Trophoblast cell (in vitro differentiated cells and primary cell): ENCODE measurements at regions not wholly inside any gene's neighbourhood (a gene's known extent, or its start where the extent isn't known, plus 50 kb on each side); places are given as distances from the start of the nearest gene placed in this dataset.

Experiments
- DNase-seq, 2 donors: peaks; one replicate each; pipeline ENCODE4 v3.0.0-alpha.2; 2016
- H2AFZ ChIP-seq: 2 replicates; pipeline ENCODE4 v1.6.1; 2013; ENCODE audit warnings: low read length, moderate library complexity, mild to moderate bottlenecking; ENCODE audit not compliant: insufficient read depth, poor library complexity
- H2AK5ac ChIP-seq: 2 replicates; pipeline ENCODE4 v1.6.1; 2013; ENCODE audit warnings: mild to moderate bottlenecking, low read length
- H2BK120ac ChIP-seq: 2 replicates; pipeline ENCODE4 v1.6.1; 2013; ENCODE audit warnings: low read length, mild to moderate bottlenecking, moderate library complexity; ENCODE audit not compliant: insufficient read depth, poor library complexity
- H2BK12ac ChIP-seq: 2 replicates; pipeline ENCODE4 v1.6.1; 2013; ENCODE audit warnings: mild to moderate bottlenecking, low read length, moderate library complexity
- H2BK5ac ChIP-seq: 2 replicates; pipeline ENCODE4 v1.6.1; 2013; ENCODE audit warnings: low read length, low read depth, moderate library complexity, mild to moderate bottlenecking; ENCODE audit not compliant: poor library complexity
- H3K14ac ChIP-seq: 2 replicates; pipeline ENCODE4 v1.6.1; 2013; ENCODE audit warnings: mild to moderate bottlenecking, low read length
- H3K18ac ChIP-seq: 2 replicates; pipeline ENCODE4 v1.6.1; 2013; ENCODE audit warnings: mild to moderate bottlenecking, low read length
- H3K23ac ChIP-seq: 2 replicates; pipeline ENCODE4 v1.6.1; 2013; ENCODE audit warnings: low read length
- H3K27ac ChIP-seq: 2 replicates; pipeline ENCODE4 v1.5.1; 2013; ENCODE audit warnings: low read depth, mild to moderate bottlenecking, inconsistent platforms, low read length, moderate library complexity
- H3K27me3 ChIP-seq: 2 replicates; pipeline ENCODE4 v1.6.1; 2013; ENCODE audit warnings: inconsistent platforms, mild to moderate bottlenecking, low read length, moderate library complexity; ENCODE audit not compliant: insufficient read depth
- H3K36me3 ChIP-seq, 2 experiments: 1 replicate in 1 of 2; 2 replicates in 1 of 2; pipeline ENCODE4 v1.6.1; 2013; ENCODE audit warnings: low read length in 2 of 2, mild to moderate bottlenecking in 2 of 2, moderate library complexity in 1 of 2; ENCODE audit not compliant: insufficient read depth in 2 of 2, control insufficient read depth in 1 of 2
- H3K4ac ChIP-seq: 2 replicates; pipeline ENCODE4 v1.6.1; 2013; ENCODE audit warnings: low read depth, mild to moderate bottlenecking, low read length, moderate library complexity
- H3K4me1 ChIP-seq, 2 experiments: 1 replicate in 1 of 2; 2 replicates in 1 of 2; pipeline ENCODE4 v1.6.1; 2013; ENCODE audit warnings: low read length in 2 of 2, mild to moderate bottlenecking in 2 of 2, moderate library complexity in 1 of 2; ENCODE audit not compliant: insufficient read depth in 2 of 2, control insufficient read depth in 1 of 2
- H3K4me2 ChIP-seq: 2 replicates; pipeline ENCODE4 v1.6.1; 2013; ENCODE audit warnings: inconsistent platforms, mild to moderate bottlenecking, low read length, moderate library complexity
- H3K4me3 ChIP-seq: 2 replicates; pipeline ENCODE4 v1.5.1; 2013; ENCODE audit warnings: mild to moderate bottlenecking, low read depth, low read length, inconsistent platforms
- H3K79me1 ChIP-seq: one replicate; pipeline ENCODE4 v1.6.1; 2013; ENCODE audit warnings: low read length
- H3K79me2 ChIP-seq: 2 replicates; pipeline ENCODE4 v1.6.1; 2013; ENCODE audit warnings: low read length, mild to moderate bottlenecking; ENCODE audit not compliant: control insufficient read depth, insufficient read depth, poor library complexity
- H3K9ac ChIP-seq: 2 replicates; pipeline ENCODE4 v1.6.1; 2013; ENCODE audit warnings: mild to moderate bottlenecking, low read length
- H3K9me3 ChIP-seq: 2 replicates; pipeline ENCODE4 v1.6.1; 2013; ENCODE audit warnings: low read depth, mild to moderate bottlenecking, control low read depth, inconsistent platforms, low read length; ENCODE audit not compliant: insufficient read depth
- H4K12ac ChIP-seq: 2 replicates; pipeline ENCODE4 v1.6.1; 2013; ENCODE audit warnings: low read depth, mild to moderate bottlenecking, low read length, moderate library complexity
- H4K8ac ChIP-seq: 2 replicates; pipeline ENCODE4 v1.6.1; 2013; ENCODE audit warnings: low read depth, mild to moderate bottlenecking, low read length, moderate library complexity
- H4K91ac ChIP-seq: one replicate; pipeline ENCODE4 v1.6.1; 2013; ENCODE audit warnings: low read depth, mild to moderate bottlenecking, low read length, moderate library complexity
- WGBS: extraction: QIAGEN DNeasy Blood & Tissue Kit; methylation state at CpG from one replicate; pipeline ENCODE4 v1.1.7; 2013; ENCODE audit warnings: missing lambda C conversion rate; ENCODE audit not compliant: insufficient read length, insufficient coverage; ENCODE audit errors: extremely low coverage; 5-methylcytosine and 5-hydroxymethylcytosine counted together

- WGBS: no CpG with 5 or more reads among the region's 2 CpGs
- Histone ChIP-seq H3K9ac (no peak overlapping the region), H3K79me1 (no peaks in the 10 kb centered on the region)
Observed at GRCh38 chr2:168353251-168353650, 102.8 kb upstream of the CERS6 start.

GRCh38 chr2:168354499-168354898, 101.6 kb upstream of the CERS6 start:
- H2BK12ac ChIP-seq: no peak overlapping the region
- no peak overlapping the region for H3K14ac ChIP-seq
- no peak overlapping the region for H2BK120ac ChIP-seq
- H4K91ac ChIP-seq: no peak overlapping the region
- H3K23ac ChIP-seq: no peak overlapping the region
- no peak overlapping the region for H3K4me3 ChIP-seq
- H3K79me1 ChIP-seq: no peaks in the 10 kb centered on the region
- no peak overlapping the region for H2AK5ac ChIP-seq
- no peak overlapping the region for H2BK5ac ChIP-seq
- H3K18ac ChIP-seq: no peak overlapping the region
- no peaks in the 10 kb centered on the region for H3K9me3 ChIP-seq
- no peaks in the 10 kb centered on the region for H3K27me3 ChIP-seq
- no peak overlapping the region for H4K12ac ChIP-seq
- no peak overlapping the region for H3K4ac ChIP-seq
- no peak overlapping the region for H3K4me2 ChIP-seq
- DNase-seq: no peak
- no peak overlapping the region for H3K9ac ChIP-seq
- no peak overlapping the region for H2AFZ ChIP-seq
- H4K8ac ChIP-seq: no peak overlapping the region
- no peaks in the 10 kb centered on the region for H3K36me3 ChIP-seq
- H3K4me1 ChIP-seq: no peaks in the 10 kb centered on the region
- no peaks in the 10 kb centered on the region for H3K79me2 ChIP-seq
- H3K27ac ChIP-seq: no peak overlapping the region
- WGBS: no CpG with 5 or more reads among the region's 1 CpG

More at GRCh38 chr2:168353251-168353650, 102.8 kb upstream of the CERS6 start:
- no peaks in the 10 kb centered on the region for H3K36me3 ChIP-seq
- H3K4me2 ChIP-seq: no peak overlapping the region
- no peak overlapping the region for H2AK5ac ChIP-seq
- H3K79me2 ChIP-seq: no peaks in the 10 kb centered on the region
- no peaks in the 10 kb centered on the region for H3K4me1 ChIP-seq
- H2AFZ ChIP-seq: no peak overlapping the region
- H4K8ac ChIP-seq: no peak overlapping the region
- no peak overlapping the region for H2BK120ac ChIP-seq
- no peaks in the 10 kb centered on the region for H3K9me3 ChIP-seq
- H4K91ac ChIP-seq: no peak overlapping the region
- H3K18ac ChIP-seq: no peak overlapping the region
- no peak overlapping the region for H2BK12ac ChIP-seq
- no peak overlapping the region for H2BK5ac ChIP-seq
- H3K27me3 ChIP-seq: no peaks in the 10 kb centered on the region
- DNase-seq: no peak
- H3K4ac ChIP-seq: no peak overlapping the region
- no peak overlapping the region for H4K12ac ChIP-seq
- no peak overlapping the region for H3K14ac ChIP-seq
- H3K27ac ChIP-seq: no peak overlapping the region
- no peak overlapping the region for H3K23ac ChIP-seq
- no peak overlapping the region for H3K4me3 ChIP-seq

GRCh38 chr2:168355121-168355520, 101.0 kb upstream of the CERS6 start:
- Histone ChIP-seq H3K79me2 (no peaks in the 10 kb centered on the region), H3K27me3 (no peaks in the 10 kb centered on the region), H2AK5ac (no peak overlapping the region), H3K23ac (no peak overlapping the region), H4K12ac (no peak overlapping the region), H3K18ac (no peak overlapping the region), H3K27ac (no peak overlapping the region), H2AFZ (no peak overlapping the region), H3K4me1 (no peaks in the 10 kb centered on the region), H4K91ac (no peak overlapping the region), H3K14ac (no peak overlapping the region), H3K4me3 (no peak overlapping the region), H2BK5ac (no peak overlapping the region), H4K8ac (no peak overlapping the region), H2BK120ac (no peak overlapping the region), H3K36me3 (no peaks in the 10 kb centered on the region), H3K4me2 (no peak overlapping the region), H3K4ac (no peak overlapping the region), H3K79me1 (no peaks in the 10 kb centered on the region), H3K9ac (no peak overlapping the region), H2BK12ac (no peak overlapping the region), H3K9me3 (no peaks in the 10 kb centered on the region)
- no peak for DNase-seq
- WGBS: no CpG with 5 or more reads among the region's 2 CpGs

- Histone ChIP-seq H3K23ac (no peak overlapping the region), H3K14ac (no peak overlapping the region), H3K79me2 (no peaks in the 10 kb centered on the region), H3K9me3 (no peaks in the 10 kb centered on the region), H2BK120ac (no peak overlapping the region), H3K27ac (no peak overlapping the region), H3K4me2 (no peak overlapping the region), H3K27me3 (no peaks in the 10 kb centered on the region), H3K4me1 (no peaks in the 10 kb centered on the region), H3K36me3 (no peaks in the 10 kb centered on the region), H2AK5ac (no peak overlapping the region), H3K4me3 (no peak overlapping the region), H4K12ac (no peak overlapping the region), H2BK5ac (no peak overlapping the region), H4K91ac (no peak overlapping the region), H3K79me1 (no peaks in the 10 kb centered on the region), H4K8ac (no peak overlapping the region), H2AFZ (no peak overlapping the region), H3K4ac (no peak overlapping the region), H3K9ac (no peak overlapping the region), H2BK12ac (no peak overlapping the region), H3K18ac (no peak overlapping the region)
- no peak for DNase-seq
- no CpG with 5 or more reads among the region's 5 CpGs for WGBS
Observed at GRCh38 chr2:168355779-168356476, 100.1 kb upstream of the CERS6 start.
